H9 (cell line): ENCODE measurements at regions not wholly inside any gene's neighbourhood (a gene's known extent, or its start where the extent isn't known, plus 50 kb on each side); places are given as distances from the start of the nearest gene placed in this dataset.

Experiments
- DNase-seq: peaks from one replicate; pipeline ENCODE4 v3.0.0-alpha.2; 2017
- H2AFZ ChIP-seq: one replicate; pipeline ENCODE4 v1.6.1; 2013; ENCODE audit warnings: mild to moderate bottlenecking, low read length, control low read depth, moderate library complexity
- H2AK5ac ChIP-seq: 2 replicates; pipeline ENCODE4 v1.6.1; 2013; ENCODE audit warnings: low read length, control low read depth, mixed read lengths; ENCODE audit not compliant: insufficient read length
- H2BK120ac ChIP-seq: one replicate; pipeline ENCODE4 v1.6.1; 2013; ENCODE audit warnings: low read depth, mild to moderate bottlenecking, low read length, control low read depth, inconsistent platforms; ENCODE audit not compliant: poor library complexity, severe bottlenecking
- H2BK12ac ChIP-seq: 2 replicates; pipeline ENCODE4 v1.6.1; 2013; ENCODE audit warnings: low read length, control low read depth, mixed read lengths, low read depth; ENCODE audit not compliant: insufficient read length
- H2BK15ac ChIP-seq: 2 replicates; pipeline ENCODE4 v1.6.1; 2013; ENCODE audit warnings: low read depth, low read length, control low read depth
- H2BK20ac ChIP-seq: one replicate; pipeline ENCODE4 v1.6.1; 2013; ENCODE audit warnings: low read depth, mild to moderate bottlenecking, low read length, control low read depth, inconsistent platforms; ENCODE audit not compliant: poor library complexity, severe bottlenecking
- H2BK5ac ChIP-seq: 2 replicates; pipeline ENCODE4 v1.6.1; 2013; ENCODE audit warnings: low read length, control low read depth, mixed read lengths; ENCODE audit not compliant: insufficient read length
- H3K14ac ChIP-seq: 2 replicates; pipeline ENCODE4 v1.6.1; 2013; ENCODE audit warnings: low read length, control low read depth; ENCODE audit not compliant: insufficient read depth
- H3K18ac ChIP-seq: 2 replicates; pipeline ENCODE4 v1.6.1; 2013; ENCODE audit warnings: low read depth, mild to moderate bottlenecking, mixed read lengths, low read length, control low read depth; ENCODE audit not compliant: insufficient read length
- H3K23ac ChIP-seq: 2 replicates; pipeline ENCODE4 v1.6.1; 2013; ENCODE audit warnings: low read length, control low read depth, mixed read lengths, low read depth; ENCODE audit not compliant: insufficient read length
- H3K23me2 ChIP-seq: 2 replicates; pipeline ENCODE4 v1.6.1; 2013; ENCODE audit warnings: low read depth, mild to moderate bottlenecking, mixed read lengths, low read length, control low read depth; ENCODE audit not compliant: insufficient read length, poor library complexity, severe bottlenecking
- H3K27ac ChIP-seq: 2 replicates; pipeline ENCODE4 v1.5.1; 2013; ENCODE audit warnings: low read length, control low read depth, mixed read lengths, low read depth; ENCODE audit not compliant: insufficient read length
- H3K27me3 ChIP-seq: 2 replicates; pipeline ENCODE4 v1.6.1; 2013; ENCODE audit warnings: low read length, control low read depth, inconsistent platforms; ENCODE audit not compliant: insufficient read depth
- H3K4ac ChIP-seq: 2 replicates; pipeline ENCODE4 v1.6.1; 2013; ENCODE audit warnings: low read depth, mild to moderate bottlenecking, control low read depth, inconsistent platforms, low read length, moderate library complexity
- H3K4me1 ChIP-seq: 2 replicates; pipeline ENCODE4 v1.6.1; 2013; ENCODE audit warnings: low read length, control low read depth, inconsistent platforms; ENCODE audit not compliant: insufficient read depth
- H3K4me2 ChIP-seq: 2 replicates; pipeline ENCODE4 v1.6.1; 2013; ENCODE audit warnings: low read length, control low read depth, mixed read lengths; ENCODE audit not compliant: insufficient read length, insufficient read depth
- H3K56ac ChIP-seq: 2 replicates; pipeline ENCODE4 v1.6.1; 2013; ENCODE audit warnings: low read depth, mild to moderate bottlenecking, mixed read lengths, low read length, control low read depth; ENCODE audit not compliant: insufficient read length
- H3K79me1 ChIP-seq: 2 replicates; pipeline ENCODE4 v1.6.1; 2013; ENCODE audit warnings: low read depth, mild to moderate bottlenecking, moderate library complexity, low read length, control low read depth, inconsistent platforms; ENCODE audit not compliant: insufficient read depth, poor library complexity, severe bottlenecking
- H3K79me2 ChIP-seq: 2 replicates; pipeline ENCODE4 v1.6.1; 2013; ENCODE audit warnings: low read length, control low read depth, inconsistent platforms; ENCODE audit not compliant: insufficient read depth
- H3K9ac ChIP-seq: 2 replicates; pipeline ENCODE4 v1.6.1; 2013; ENCODE audit warnings: low read length, control low read depth, mixed read lengths; ENCODE audit not compliant: insufficient read length; ENCODE audit errors: extremely low read depth
- H3K9me3 ChIP-seq: one replicate; pipeline ENCODE4 v1.6.1; 2013; ENCODE audit warnings: low read depth, low read length, inconsistent platforms; ENCODE audit not compliant: control insufficient read depth
- H3T11ph ChIP-seq: one replicate; pipeline ENCODE4 v1.6.1; 2013; ENCODE audit warnings: mild to moderate bottlenecking, low read length, control low read depth, inconsistent platforms
- H4K20me1 ChIP-seq: one replicate; pipeline ENCODE4 v1.6.1; 2013; ENCODE audit not compliant: control insufficient read depth, insufficient read length, insufficient read depth
- H4K5ac ChIP-seq: 2 replicates; pipeline ENCODE4 v1.6.1; 2013; ENCODE audit warnings: low read depth, mild to moderate bottlenecking, mixed read lengths, low read length, control low read depth; ENCODE audit not compliant: insufficient read length
- H4K8ac ChIP-seq: replicated peaks from 2 replicates; pipeline ENCODE4 v1.6.1; 2013; ENCODE audit warnings: low read length, control low read depth, mixed read lengths, low read depth; ENCODE audit not compliant: insufficient read length
- H4K91ac ChIP-seq: 2 replicates; pipeline ENCODE4 v1.6.1; 2013; ENCODE audit warnings: low read depth, mild to moderate bottlenecking, moderate library complexity, mixed read lengths, low read length, control low read depth; ENCODE audit not compliant: insufficient read length
- H3K27ac Mint-ChIP-seq, 3 experiments: 2 replicates in 2 of 3; 3 replicates in 1 of 3; pipeline ENCODE4 v1.8.0; 2020 to 2021; ENCODE audit warnings: mixed read lengths in 3 of 3, mild to moderate bottlenecking in 1 of 3, moderate library complexity in 1 of 3
- H3K27me3 Mint-ChIP-seq: 2 replicates; pipeline ENCODE4 v1.8.0; 2021; ENCODE audit warnings: low read depth, mild to moderate bottlenecking, moderate library complexity, mixed read lengths
- H3K36me3 Mint-ChIP-seq, 3 experiments: 2 replicates in 2 of 3; 3 replicates in 1 of 3; pipeline ENCODE4 v1.8.0; 2020 to 2021; ENCODE audit warnings: low read depth in 3 of 3, mixed read lengths in 3 of 3; ENCODE audit not compliant: insufficient read depth in 1 of 3
- H3K4me1 Mint-ChIP-seq, 2 experiments: 2 replicates each; pipeline ENCODE4 v1.8.0; 2020; ENCODE audit warnings: mixed read lengths in 2 of 2
- H3K4me3 Mint-ChIP-seq, 2 experiments: 2 replicates in 1 of 2; 3 replicates in 1 of 2; pipeline ENCODE4 v1.8.0; 2020 to 2021; ENCODE audit warnings: mild to moderate bottlenecking in 2 of 2, mixed read lengths in 2 of 2, moderate library complexity in 1 of 2
- H3K9me3 Mint-ChIP-seq, 2 experiments: 2 replicates in 1 of 2; 3 replicates in 1 of 2; pipeline ENCODE4 v1.8.0; 2020; ENCODE audit warnings: mild to moderate bottlenecking in 2 of 2, mixed read lengths in 2 of 2, moderate library complexity in 1 of 2
- CTCF ChIP-seq: fragments of 200-600 bp; sonication (generic); conservative IDR thresholded peaks from 3 replicates; pipeline ENCODE4 v1.8.0; 2021; ENCODE audit warnings: antibody characterized with exemption, mild to moderate bottlenecking
- WGBS: extraction: QIAGEN DNeasy Blood & Tissue Kit; methylation state at CpG from one replicate; pipeline ENCODE4 v1.1.7; 2013; ENCODE audit warnings: missing lambda C conversion rate, low lambda C conversion rate, mixed read lengths; ENCODE audit not compliant: insufficient read length; ENCODE audit errors: extremely low coverage; 5-methylcytosine and 5-hydroxymethylcytosine counted together

DNA sequence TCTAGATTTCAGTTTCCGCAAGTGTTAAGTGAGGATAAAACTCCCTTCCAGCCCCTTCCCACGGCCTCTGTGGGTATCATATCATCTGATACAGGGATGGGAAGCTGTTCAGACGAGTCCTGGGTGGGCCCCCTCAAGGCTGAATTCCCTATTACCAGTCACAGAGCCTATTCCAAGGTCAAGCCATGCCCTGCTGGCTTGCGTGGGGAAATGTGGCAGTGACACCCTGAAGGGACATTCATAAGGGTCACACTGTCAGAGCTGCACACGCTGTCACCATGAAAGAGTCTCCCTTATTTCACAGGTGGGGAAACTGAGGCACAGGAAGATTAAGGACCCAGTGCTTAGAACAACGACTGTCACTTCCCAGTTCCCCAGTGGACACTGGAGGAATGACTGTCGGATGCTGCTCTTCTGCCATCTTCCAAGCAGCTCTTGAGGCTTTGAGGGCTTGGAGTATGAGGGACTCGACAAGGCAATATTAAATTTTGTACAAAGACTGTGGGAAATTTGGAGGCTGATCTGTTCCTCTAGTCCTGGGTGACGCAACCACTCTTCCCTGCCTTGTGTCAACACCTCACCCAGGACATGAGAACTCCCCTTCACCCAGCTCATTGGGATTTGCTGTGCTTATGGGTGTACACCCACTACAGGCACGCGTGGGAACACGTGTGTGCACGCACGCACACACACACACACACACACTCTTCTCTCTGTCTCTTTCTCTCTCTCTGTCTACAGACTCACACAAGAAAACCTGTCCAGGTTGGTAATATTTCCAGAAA is 386.0 kb downstream of the RPS24 start:
- peaks cover 9% of the 10 kb centered on the region for H3K27me3 Mint-ChIP-seq
- Histone ChIP-seq H4K8ac (no peak overlapping the region), H2BK120ac (no peak overlapping the region), H2BK5ac (no peak overlapping the region), H4K20me1 (no peaks in the 10 kb centered on the region), H2AFZ (no peak overlapping the region), H3K18ac (no peak overlapping the region), H3K4me2 (no peak overlapping the region), H3T11ph (no peak overlapping the region), H4K91ac (no peak overlapping the region), H4K5ac (no peak overlapping the region), H2AK5ac (no peak overlapping the region), H3K23ac (no peak overlapping the region), H3K27ac (no peak overlapping the region), H3K23me2 (no peaks in the 10 kb centered on the region), H3K4me1 (no peaks in the 10 kb centered on the region; the same call in none of the 2 replicates), H2BK20ac (no peak overlapping the region), H3K79me1 (no peaks in the 10 kb centered on the region), H2BK15ac (no peak overlapping the region), H3K27me3 (no peaks in the 10 kb centered on the region), H2BK12ac (no peak overlapping the region), H3K14ac (no peak overlapping the region), H3K56ac (no peak overlapping the region), H3K9me3 (no peaks in the 10 kb centered on the region), H3K4ac (no peak overlapping the region), H3K79me2 (no peaks in the 10 kb centered on the region), H3K9ac (no peak overlapping the region)
- peaks cover 36 to 37% of the 10 kb centered on the region in 2 experiments for H3K4me1 Mint-ChIP-seq
- H3K27ac Mint-ChIP-seq = no peak overlapping the region
- peak; percentile 15; the same call in 1 of the 3 replicates for TF ChIP-seq CTCF
- WGBS = no CpG with 5 or more reads among the region's 14 CpGs
- H3K36me3 Mint-ChIP-seq = peaks cover 0 to 2% (median 0%) of the 10 kb centered on the region in 3 experiments; a peak in 1 of 7 replicates
- H3K4me3 Mint-ChIP-seq = no peak overlapping the region; a peak in 1 of 5 replicates
- DNase-seq = peak; percentile 20
- H3K9me3 Mint-ChIP-seq = no peaks in the 10 kb centered on the region; a peak in 1 of 5 replicates
